CD1c-positive myeloid dendritic cell (primary cell): ENCODE measurements at regions not wholly inside any gene's neighbourhood (a gene's known extent, or its start where the extent isn't known, plus 50 kb on each side); places are given as distances from the start of the nearest gene placed in this dataset.
"Not testable (repeated sequence)": the region's sequence is repeated elsewhere in the genome, so short reads cannot be mapped to it uniquely, and the experiment has no call there.

Experiments
- DNase-seq: peaks from one replicate; pipeline ENCODE4 v3.0.0-alpha.2; 2016; ENCODE audit errors: extremely low spot score

DNA sequence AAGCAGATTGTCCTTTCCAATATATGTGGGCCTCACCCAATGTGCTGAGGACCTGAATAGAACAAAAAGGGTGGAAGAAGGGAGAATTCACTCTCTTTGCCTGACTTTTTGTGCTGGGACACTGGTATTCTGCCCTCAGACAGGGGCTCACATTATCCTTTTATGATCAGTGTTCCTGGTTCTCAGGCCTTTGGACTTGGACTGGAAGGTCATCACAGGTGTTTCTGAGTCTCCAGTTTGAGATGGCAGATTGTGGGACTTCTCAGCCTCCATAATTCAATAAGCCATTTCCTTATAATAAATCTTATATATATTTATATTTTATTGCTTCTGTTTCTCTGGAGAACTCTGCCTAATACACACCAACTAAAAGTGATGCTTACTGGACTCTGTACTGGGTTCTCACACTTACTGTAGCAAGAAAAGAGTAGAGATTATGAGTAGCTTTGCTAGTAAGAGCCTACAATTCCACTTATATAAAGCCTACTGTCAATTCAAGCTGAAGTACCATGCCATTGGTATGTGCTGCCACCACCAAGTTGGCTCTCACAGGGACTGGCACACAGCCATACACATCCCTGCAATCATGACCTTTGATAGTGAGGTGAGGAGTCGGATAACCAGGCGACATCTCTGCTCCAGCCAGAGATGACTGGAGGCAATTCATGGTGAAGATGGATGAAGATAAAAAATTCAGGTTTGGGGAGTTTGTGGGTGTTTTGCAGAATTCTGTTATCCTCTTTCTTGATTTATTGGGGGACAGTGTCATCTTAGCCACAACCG, 130.7 kb upstream of the NR3C1 start:
- no peak for DNase-seq

DNA sequence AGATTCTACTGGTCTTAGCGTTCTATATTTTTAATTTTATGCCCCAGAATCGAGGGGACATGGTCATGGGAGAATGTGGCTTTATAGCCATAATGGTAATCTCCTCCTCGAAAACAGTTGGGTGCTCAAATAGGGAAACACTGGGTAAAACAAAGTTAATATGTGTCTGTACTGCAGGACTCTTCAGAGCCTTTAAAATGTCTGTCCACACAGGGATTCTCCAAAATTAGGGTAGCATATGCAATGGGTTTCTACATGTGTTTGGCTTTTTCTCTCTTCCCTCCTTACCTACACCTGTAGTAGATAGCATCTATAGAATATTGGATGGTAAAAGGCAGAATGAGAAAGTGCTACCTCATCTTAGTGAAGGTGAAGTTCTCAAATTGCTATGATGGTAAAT, 130.0 kb upstream of the NR3C1 start:
- DNase-seq = no peak

DNA sequence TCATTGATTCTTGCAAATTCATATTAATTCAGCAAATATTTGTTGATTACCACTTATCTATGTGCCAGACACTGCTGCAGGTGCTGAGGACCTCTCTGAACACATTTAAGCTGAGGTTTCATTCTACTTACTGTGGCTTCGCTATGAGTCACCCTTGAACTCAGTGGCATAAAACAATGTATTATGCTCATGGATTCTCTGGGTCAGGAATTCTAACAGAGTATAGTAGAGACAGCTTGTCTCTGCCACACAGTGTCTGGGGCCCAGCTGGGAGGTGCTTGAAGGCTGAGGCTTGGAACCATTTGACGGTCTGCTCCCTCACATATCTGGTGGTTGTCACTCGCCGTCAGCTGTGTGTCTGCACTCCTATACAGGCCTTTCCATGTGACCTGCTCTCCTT, 124.3 kb upstream of the NR3C1 start:
- DNase-seq = no peak

DNA sequence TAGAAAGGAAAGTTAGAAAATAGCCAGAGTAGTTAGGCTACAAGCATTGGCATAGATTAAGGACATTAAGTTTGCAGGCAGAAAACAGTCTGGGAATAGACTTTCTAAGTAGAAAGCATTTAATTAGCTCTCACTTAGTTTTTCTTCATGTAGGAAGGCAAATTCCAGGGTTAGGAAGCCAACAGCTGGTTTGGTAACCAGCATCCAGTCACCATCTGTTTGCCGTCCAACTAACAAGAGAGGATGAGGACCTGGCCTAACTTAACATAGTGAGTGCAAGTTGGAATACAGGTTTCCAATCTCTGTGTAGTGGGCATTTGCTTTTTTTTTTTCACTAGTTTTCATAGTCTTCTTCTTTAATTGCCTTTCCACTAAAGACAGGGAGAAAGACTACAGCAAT, 121.7 kb upstream of the NR3C1 start:
- no peak for DNase-seq

DNA sequence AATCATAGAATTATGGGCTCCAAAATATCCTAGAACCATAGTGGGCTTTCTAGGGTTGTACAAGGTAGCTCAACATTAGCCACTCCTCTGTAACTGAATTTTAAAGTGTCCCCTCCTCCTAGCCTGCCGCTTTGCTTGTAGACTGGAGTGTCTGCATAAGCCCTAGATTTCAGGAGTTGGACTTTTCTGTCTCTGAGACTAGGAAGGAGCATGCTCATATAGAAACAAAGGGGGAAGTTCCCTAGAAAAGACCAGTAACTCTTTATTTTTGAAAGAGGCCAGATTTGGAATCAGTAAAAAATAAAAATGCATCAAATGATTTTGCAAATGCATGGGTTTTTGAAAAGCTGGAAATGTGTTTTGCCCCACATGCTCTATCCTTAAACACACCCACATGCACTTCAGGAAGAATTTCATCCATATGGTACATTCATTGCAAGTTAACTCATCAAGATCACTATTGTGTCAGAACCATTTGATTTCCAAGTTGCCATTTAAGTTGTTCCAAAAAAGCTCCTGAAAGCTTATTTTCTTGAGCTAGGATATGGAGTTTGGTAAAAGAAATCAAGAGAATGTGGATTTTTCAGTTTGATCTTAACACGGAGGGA, 121.0 kb upstream of the NR3C1 start:
- DNase-seq = no peak

DNA sequence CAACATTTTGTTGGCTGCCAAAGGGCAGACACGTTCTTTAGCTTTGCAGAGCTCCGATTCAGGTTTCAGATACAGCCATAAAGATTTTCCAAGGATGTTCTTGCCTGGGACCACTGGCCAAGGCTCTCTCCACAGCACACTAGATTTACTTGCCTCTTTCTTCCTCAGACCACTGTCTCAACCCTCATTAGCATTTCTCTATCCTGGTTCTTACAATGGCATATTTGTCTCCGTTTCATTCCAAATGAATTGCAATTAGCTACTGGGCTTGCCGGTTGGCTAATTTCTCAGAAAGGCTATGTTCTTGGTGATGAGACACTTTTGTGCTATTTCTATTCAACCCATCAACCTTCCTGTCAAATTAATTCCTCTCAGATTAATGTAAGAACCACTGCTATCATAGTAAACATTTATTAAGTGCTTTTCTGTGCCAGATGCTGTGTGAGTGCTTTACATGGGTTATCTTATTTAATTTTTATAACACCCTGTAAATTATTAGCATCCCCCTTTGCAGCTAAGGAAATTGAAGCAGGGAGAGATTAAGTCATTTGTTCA, 118.4 kb upstream of the NR3C1 start:
- no peak for DNase-seq

DNA sequence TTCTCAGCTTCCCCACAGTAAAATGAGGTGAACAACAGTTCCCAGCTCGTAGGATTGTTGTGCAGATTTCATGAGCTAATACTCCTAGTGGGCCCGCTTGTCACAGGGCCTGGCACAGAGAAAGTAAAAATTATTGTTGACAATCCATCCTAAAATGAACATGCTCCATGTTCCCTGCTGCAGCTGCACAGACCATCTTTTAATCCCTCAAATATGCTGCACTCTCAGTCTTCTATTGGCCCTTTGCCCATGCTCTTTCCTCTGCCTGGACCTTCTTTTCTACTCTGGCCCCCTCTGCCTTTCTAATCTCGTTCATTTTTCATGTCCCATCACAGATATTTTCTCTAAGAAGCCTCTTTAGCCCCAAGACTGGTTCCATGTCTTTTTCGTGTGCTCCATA, 117.7 kb upstream of the NR3C1 start:
- no peak for DNase-seq

DNA sequence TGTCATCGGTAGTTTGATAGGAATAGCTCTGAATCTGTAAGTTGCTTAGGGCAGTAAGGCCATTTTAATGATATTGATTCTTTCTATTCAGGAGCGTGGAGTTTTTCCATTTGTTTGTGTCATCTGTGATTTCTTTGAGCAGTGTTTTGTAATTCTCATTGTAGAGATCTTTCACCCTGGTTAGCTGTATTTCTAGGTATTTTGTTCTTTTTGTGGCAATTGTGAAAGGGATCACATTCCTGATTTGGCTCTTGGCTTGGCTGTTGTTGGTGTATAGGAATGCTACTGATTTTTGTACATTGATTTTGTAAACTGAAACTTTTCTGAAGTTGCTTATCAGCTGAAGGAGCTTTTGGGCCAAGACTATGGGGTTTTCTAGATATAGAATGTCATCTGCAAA, 115.7 kb upstream of the NR3C1 start:
- DNase-seq = not testable (repeated sequence)

DNA sequence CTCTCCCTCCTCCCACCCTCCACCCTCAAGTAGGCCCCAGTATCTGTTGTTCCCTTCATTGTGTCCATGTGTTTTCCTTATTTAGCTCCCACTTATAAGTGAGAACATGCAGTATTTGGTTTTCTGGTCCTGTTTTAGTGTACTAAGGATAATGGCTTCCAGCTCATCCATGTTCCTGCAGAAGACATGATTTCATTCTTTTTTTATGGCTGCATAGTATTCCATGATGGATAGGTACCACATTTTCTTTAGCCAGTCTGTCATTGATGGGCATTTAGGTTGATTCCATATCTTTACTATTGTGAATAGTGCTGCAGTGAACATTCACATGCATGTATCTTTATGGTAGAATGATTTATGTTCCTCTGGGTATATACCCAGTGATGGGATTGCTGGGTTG, 114.3 kb upstream of the NR3C1 start:
- DNase-seq = not testable (repeated sequence)

DNA sequence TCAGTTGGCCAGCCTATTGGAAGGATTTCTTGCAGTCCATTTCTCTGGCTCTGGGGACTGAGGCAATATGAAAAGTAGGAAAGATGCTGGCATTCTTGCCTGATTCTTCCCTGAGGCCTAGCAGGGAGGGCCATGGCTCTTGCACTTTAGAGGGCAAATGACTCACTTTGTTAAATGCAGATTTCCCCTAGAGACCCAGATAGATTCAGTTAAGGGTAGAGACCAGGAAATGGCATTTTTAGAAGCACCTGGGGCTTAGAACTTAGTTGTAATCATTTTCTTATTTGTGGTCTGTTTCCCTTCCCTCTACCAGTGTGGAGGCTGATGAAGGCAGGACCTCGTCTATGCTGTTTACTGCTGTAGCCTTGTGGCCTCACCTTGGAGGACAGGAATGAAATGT, 112.8 kb upstream of the NR3C1 start:
- no peak for DNase-seq

DNA sequence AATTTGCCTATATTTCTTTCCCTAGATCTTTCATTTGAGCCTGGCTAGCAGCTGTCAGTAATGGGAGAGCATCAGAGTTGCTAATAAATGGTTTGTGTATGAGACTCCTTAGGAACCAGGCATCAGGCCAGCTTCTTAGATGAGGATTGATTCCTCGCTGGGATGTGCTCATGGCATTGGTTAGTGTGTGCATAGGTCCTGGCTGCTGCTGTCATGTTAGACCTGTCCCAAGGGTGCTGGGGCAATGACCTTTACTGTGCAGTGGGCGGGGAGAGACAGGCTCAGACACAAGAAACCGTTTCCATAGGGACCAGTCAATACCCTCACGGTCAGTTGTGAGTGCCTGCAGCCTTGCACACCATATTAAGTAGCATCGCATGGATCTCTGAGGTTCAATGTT, 112.3 kb upstream of the NR3C1 start:
- DNase-seq = no peak

DNA sequence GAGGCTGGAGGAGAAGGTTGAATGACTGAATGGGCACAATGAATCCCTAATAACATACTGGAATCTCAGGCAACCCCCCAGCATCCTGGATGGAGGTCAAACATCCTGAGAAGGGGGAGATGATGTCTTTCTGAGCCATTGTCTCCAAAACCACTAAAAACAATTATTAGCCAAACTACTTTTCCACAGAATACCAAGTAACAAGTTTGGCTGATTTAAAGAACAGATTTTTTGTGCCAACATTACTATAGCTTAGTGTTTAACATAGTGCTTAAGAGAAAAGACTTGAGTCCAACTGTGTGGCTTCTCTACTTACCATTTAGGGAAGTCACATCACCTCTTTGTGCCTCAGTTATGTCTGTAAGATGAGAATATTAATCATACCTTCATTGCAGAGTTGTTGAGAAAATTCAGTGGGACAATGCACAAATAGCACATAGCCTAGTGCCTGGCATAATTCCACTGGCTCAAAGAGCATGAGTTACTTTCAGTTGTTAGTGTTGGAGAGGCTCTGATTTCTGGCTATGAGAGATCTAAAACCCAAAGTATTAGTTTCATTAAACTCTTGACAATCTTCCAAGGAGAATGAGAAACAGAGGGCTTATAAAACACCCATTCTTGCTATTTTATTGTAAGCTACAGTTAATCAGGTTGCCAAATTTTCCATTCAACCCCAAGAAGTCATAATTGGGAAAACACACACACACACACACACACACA, 111.3 kb upstream of the NR3C1 start:
- DNase-seq = no peak

DNA sequence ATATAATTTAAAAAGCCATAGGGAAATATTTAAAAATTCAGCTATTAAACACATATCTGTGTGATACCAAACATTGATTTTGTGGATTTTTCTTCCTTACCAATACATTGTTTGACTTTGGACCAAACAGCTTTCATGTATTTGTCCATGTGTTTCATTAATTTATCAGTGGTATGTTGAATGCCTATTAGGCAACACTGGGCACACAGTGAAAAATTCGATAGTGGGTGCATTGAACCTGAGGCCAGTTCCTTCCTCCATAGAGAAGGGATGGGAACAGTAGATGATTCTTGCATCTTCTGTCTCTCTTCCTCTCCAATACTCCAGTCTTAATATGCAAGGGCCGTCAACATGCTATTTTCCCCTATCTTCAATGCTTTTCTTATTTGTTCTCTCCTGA, 110.2 kb upstream of the NR3C1 start:
- no peak for DNase-seq

DNA sequence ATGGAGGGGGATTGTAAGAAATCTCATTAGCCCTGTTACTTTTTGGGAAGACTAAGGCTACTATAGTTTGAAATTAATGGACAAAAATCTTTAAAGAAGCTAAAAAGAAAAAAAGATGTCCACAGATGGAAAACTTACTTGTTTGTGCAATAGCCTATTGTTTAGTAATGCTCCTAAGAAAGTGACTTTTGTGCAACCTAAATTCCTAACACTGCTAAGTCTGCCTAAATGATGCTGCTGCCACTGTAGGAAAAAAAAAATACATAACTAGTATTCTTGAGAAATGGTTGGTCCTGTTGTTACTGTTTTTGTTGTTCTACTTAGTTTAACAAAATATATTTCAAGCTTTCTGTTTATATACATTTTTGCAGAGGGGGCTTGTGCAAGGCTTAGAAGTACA, 108.2 kb upstream of the NR3C1 start:
- no peak for DNase-seq

DNA sequence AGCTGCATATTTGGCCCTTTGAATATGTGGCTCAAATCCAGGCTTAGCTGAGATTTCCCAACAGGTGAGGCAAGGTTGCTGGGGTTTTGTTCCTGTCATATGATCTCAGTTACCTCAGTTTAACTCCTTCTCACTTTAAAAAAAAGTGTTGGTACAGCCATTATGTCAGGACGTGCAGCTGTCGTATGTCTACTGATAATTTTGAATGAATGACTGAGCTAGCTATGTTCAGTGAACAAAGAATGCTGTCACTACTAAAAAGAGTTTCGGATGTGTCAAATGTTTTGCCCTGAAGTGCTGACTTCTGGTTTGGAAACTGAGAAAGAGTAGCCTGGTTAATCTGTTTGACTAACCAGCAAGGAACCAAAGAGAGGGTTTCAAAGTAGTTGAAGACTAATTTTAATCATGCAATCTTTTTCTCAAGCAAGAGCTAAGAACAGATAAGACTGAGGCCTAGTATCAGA, 106.3 kb upstream of the NR3C1 start:
- no peak for DNase-seq

DNA sequence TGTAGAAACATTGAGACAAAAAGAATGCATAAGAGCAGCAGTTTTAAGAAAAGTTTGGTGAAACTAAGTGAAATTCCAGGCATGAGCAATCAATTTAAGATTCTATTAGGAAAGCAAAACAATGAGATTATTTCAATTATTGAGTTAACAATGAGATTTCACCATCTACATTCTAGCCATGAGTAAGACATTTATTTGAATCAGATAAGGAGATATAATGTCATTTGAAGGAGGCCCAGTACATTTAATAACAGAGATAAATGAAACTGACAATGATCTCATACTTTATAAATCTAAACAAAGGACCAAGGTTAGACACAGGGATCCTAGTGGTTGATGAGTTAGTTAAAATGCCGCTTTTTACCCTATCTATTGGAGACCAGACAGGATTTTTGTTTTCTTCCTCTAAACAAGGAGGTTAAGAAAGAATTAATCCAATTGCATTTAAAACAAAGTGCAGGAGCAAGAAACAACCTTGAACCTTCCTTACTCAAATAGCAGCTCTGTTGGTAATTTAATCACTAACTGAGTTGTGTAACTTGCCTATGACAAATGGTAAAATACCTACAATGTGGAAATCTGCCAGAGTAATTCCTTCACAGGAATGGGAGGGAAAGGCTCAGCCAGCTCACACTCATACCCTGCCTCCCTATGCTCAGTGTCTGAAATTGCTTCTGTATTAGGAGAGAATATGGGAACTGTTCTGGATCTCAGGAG, 103.5 kb upstream of the NR3C1 start:
- DNase-seq = no peak

DNA sequence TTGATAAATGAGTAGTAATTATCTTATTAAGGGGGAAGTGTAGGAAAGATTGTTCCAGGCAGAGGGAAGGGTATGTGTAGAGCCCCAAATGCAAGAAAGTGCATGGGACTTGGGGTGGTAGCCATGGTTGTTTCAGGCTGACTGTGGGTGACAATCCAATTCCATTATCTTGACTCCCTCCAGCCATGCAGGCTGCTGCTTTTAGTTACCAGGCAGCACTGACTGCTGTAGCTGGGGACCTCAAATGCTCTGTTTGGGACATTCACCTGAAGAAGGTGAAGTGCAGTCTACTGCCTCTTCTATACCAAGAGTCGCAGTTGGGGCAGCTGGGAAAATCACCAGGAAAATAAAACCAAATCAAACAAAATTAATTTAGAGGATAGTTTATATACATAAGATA, 102.4 kb upstream of the NR3C1 start:
- no peak for DNase-seq

DNA sequence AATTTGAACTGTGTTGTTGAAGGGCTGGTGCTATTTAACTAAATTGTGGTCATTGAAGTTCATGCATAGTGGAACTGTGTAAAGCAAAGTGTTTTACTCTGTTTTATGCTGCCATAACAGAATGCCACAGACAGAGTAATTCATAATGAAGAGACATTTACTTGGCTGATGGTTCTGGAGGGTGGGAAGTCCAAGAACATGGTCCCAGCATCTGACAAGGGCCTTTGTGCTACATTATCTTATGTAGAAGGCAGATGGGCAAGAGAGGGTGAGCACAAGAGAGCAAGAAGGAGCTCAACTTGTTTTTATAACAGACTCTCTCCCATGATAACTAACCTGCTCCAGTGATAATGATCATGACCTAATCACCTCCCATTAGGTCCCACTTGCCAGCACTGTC, 101.9 kb upstream of the NR3C1 start:
- DNase-seq = no peak

DNA sequence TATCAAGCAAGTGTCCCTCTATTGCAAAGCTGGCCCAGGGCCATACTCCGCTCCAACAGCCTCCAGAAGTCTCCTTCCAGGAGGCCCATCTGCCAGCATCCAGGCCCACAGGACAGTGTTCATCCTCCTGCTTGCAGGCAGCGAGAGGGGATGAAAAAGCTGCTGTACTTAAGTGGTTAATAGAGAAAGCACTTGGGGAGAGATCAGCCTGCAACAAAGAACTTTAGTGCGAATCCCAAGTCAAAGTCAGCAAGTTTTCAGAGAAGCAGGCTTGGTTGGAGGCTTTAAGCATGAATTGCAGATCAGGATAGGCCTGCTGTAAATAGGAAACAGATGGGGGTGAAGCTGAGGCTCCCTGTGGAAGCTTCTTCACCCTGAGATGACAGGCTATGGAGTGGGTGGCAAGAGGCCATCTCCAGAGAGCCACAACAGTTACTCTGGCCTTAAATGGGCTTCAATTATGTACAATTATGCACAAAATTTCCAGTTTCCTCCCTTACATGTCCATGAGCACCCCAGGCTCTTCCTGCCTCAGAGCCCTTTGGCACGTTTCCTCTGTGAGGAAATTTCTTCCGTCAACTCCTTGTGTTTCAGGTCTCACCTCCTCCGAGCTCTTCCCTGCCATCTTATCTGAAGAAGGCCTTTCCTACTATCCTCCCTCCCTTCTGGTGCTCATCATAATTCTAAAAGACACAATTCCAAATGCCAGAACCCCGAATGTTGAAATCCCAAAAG, 98.0 kb upstream of the NR3C1 start:
- DNase-seq = no peak

DNA sequence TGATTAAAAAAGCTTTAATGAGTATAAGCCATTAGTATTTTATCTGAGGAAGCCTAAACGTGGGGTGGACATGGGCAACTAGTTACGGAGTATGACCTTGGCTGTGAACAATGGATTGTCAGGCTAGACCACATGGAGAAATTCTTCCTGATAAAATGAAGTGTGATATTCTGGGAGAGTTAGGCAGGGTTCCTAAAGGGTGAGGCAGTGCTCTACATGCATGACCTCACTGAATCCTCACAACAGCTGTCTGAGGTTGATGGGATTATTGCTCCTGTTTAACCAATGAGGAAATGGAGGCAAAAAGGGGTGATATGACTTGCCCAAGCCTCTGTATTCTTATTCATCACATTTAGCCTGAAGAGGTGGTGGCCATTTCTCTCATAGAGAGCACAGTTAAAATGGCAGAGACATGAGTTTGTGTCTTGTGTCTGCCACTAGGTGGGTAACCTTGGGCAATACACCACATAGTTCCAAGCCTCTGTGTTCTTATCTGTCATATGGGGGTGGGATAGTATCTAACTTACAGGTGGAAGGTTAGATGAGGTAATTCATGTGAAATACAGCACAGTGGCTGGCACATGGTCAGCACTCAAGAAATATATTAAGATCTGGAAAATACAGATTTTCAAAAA, 96.1 kb upstream of the NR3C1 start:
- DNase-seq = no peak

DNA sequence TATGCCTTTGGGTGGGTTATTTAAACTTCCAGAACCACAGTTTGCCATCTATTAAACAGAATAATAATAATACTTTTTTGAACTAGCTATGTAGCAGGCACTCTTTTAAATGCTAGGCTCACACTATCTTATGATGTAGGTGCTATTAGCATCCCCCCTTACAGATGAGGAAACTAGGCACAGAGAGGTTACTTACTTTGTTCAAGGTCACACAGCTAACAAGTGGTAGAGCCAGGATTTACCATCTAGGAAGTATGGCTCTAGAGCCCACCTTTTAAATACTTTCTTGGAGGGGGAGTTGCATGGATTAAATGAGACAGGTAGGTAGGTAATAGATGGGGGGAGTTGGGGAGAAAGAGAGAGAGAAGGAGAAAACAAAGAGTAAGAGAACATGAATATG, 95.3 kb upstream of the NR3C1 start:
- DNase-seq = no peak
